ENCODE measurements at regions not wholly inside any gene's neighbourhood (a gene's known extent, or its start where the extent isn't known, plus 50 kb on each side); places are given as distances from the start of the nearest gene placed in this dataset.
A peak's percentile ranks its signal among the peaks of the same experiment; 100 is the strongest.

DNA sequence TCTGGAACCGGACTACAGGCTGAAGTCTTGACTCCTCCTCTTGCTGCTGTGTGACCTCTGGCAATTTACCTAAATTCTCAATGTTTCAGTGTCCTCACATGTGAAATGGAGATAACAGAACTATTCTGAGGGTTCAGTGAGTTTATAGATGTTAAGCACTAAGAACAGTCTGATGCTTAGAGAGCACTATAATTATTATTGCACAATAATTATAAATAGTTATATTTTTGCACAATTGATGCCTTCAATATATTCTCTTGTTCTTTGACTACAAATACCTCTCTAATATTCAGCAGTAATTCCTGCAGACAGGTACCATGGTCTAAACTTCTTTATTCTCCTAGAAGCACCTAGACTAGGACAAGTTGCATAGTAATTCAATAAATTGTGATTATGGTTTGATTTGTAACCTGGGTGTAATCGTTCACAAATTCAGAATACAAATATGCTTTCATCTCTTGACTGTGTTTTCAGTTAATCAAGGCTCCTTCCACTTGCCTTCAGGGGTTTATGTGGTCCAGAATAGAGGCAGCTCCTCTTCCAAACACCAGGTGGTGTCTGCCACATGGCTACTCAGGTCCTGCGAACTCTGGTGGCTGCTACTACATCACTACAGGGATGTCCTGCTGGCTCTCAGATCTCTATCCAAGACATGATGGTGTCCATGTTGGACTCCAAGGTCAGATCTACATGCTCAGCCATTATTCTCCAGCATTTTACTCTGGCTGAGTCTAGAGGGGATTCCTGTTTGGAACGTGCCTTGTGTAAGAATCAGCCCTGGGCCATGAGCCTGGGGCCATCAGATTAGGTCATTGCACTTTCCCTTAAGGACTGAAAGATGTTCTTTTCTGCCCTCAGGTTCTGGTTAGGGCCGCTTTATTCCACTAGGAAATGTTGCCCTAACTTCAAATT, 103.4 kb downstream of the QRFPR start:
- Histone ChIP-seq H3K9me3 (replicated peaks) (no peaks in the 10 kb centered on the region), H3K27ac (no peak overlapping the region), H3K4me1 (no peaks in the 10 kb centered on the region), H3K36me3 (no peaks in the 10 kb centered on the region), H3K4me3 (no peak overlapping the region), H3K27me3 (no peaks in the 10 kb centered on the region)
- DNase-seq, result peak; percentile 10 to 20

DNA sequence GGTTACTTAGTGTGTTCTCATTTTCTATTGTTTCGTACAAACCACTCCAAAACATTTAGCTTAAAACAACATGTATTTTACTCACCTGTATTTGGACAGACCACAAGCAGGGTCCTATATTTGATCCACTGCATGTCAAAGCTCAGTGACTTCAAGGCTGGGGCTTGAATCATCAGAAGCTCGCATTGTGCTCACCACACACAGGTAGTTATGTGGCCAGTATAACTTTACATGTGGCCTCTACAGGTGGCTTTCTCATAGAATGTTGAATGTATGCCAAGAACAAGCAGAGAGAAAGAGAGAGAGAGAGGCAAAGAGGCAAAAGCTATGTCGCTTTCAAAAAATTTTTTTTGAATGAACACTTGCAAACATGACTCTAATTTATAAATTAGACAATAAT, 107.6 kb downstream of the QRFPR start:
- Histone ChIP-seq H3K4me3 (no peak overlapping the region), H3K4me1 (no peaks in the 10 kb centered on the region), H3K9me3 (replicated peaks) (no peaks in the 10 kb centered on the region), H3K27ac (no peak overlapping the region), H3K27me3 (no peaks in the 10 kb centered on the region), H3K36me3 (no peaks in the 10 kb centered on the region)
- DNase-seq, result no peak

- H3K9me3 ChIP-seq (replicated peaks), result no peaks in the 10 kb centered on the region
- no peak for DNase-seq
- H3K4me3 ChIP-seq, result no peak overlapping the region
- no peaks in the 10 kb centered on the region for H3K4me1 ChIP-seq
- no peaks in the 10 kb centered on the region for H3K36me3 ChIP-seq
- no peak overlapping the region for H3K27ac ChIP-seq
- no peaks in the 10 kb centered on the region for H3K27me3 ChIP-seq
Observed at GRCh38 chr4:121272526-121272925, 108.3 kb downstream of the QRFPR start.

- no peaks in the 10 kb centered on the region for H3K27me3 ChIP-seq
- H3K4me3 ChIP-seq, result no peak overlapping the region
- no peaks in the 10 kb centered on the region for H3K36me3 ChIP-seq
- H3K9me3 ChIP-seq (replicated peaks), result no peaks in the 10 kb centered on the region
- H3K4me1 ChIP-seq, result no peaks in the 10 kb centered on the region
- no peak for DNase-seq
- H3K27ac ChIP-seq, result no peak overlapping the region
Observed at GRCh38 chr4:121270389-121270788, 106.3 kb upstream of the TNIP3 start.

GRCh38 chr4:121269001-121269400, 104.9 kb upstream of the TNIP3 start:
- no peaks in the 10 kb centered on the region for H3K4me1 ChIP-seq
- H3K27me3 ChIP-seq, result no peaks in the 10 kb centered on the region
- no peak overlapping the region for H3K27ac ChIP-seq
- H3K9me3 ChIP-seq (replicated peaks), result no peaks in the 10 kb centered on the region
- no peaks in the 10 kb centered on the region for H3K36me3 ChIP-seq
- H3K4me3 ChIP-seq, result no peak overlapping the region
- DNase-seq, result no peak

GRCh38 chr4:121266982-121267381, 102.9 kb upstream of the TNIP3 start:
- Histone ChIP-seq H3K4me3 (no peak overlapping the region), H3K27ac (no peak overlapping the region)
- no peak for DNase-seq

GRCh38 chr4:121256887-121257466, 92.9 kb upstream of the TNIP3 start:
- Histone ChIP-seq H3K9me3 (replicated peaks) (no peaks in the 10 kb centered on the region), H3K27ac (no peak overlapping the region), H3K4me3 (no peak overlapping the region)

More at GRCh38 chr4:121266982-121267381, 102.9 kb upstream of the TNIP3 start:
- Histone ChIP-seq H3K9me3 (replicated peaks) (no peaks in the 10 kb centered on the region), H3K27me3 (no peaks in the 10 kb centered on the region), H3K36me3 (no peaks in the 10 kb centered on the region), H3K4me1 (no peaks in the 10 kb centered on the region)

DNA sequence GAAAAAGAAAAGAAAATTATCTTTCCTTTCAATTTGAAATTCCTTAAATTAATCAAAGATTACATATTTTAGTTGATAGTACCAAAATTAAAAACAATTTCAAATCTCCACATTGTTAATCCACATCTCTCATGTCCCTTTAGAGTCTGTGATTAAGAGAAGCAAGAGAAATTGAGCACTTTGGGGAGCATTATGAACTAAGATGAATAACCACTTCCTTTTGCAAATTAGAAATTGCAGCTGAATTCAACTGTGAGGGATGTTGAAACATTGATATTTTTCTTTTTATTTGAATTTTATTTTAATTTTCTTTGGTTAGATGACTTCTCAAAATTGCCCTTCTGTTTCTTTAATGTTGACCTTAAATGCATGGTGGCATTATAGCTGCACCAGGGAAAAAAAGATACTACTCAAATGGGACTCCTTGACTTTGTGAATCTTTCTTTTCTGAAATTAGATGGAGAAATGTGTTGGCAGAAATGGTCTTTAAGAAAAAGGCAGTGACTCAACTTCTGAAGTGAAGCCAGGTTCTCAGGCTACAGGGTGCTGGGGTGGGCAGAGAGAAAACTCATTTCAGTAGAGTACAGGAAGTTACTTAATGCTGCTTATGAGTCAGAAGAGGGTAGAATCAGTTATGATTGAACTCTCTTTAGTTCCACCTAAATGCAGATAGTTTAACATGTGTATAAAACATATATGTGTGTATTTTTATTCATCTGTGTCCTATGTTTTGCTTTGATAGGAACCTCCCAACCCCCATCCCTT, 92.0 kb upstream of the TNIP3 start:
- DNase-seq, result no peak
- H3K36me3 ChIP-seq, result no peaks in the 10 kb centered on the region
- H3K27ac ChIP-seq, result no peak overlapping the region
- H3K4me1 ChIP-seq, result no peaks in the 10 kb centered on the region
- H3K9me3 ChIP-seq (replicated peaks), result no peaks in the 10 kb centered on the region
- no peak overlapping the region for H3K4me3 ChIP-seq
- H3K27me3 ChIP-seq, result no peaks in the 10 kb centered on the region

More at GRCh38 chr4:121256887-121257466, 92.9 kb upstream of the TNIP3 start:
- Histone ChIP-seq H3K36me3 (no peaks in the 10 kb centered on the region), H3K4me1 (no peaks in the 10 kb centered on the region), H3K27me3 (no peaks in the 10 kb centered on the region)
- no peak for DNase-seq

- no peaks in the 10 kb centered on the region for H3K36me3 ChIP-seq
- no peaks in the 10 kb centered on the region for H3K4me1 ChIP-seq
- H3K27ac ChIP-seq, result no peak overlapping the region
- H3K4me3 ChIP-seq, result no peak overlapping the region
- no peaks in the 10 kb centered on the region for H3K9me3 ChIP-seq (replicated peaks)
- DNase-seq, result no peak
- no peaks in the 10 kb centered on the region for H3K27me3 ChIP-seq
Observed at GRCh38 chr4:121253961-121254360, 89.8 kb upstream of the TNIP3 start.

- Histone ChIP-seq H3K27me3 (no peaks in the 10 kb centered on the region), H3K4me3 (no peak overlapping the region), H3K4me1 (no peaks in the 10 kb centered on the region), H3K36me3 (no peaks in the 10 kb centered on the region), H3K9me3 (replicated peaks) (no peaks in the 10 kb centered on the region), H3K27ac (no peak overlapping the region)
- peak; percentile 62 to 87 for DNase-seq
Observed at GRCh38 chr4:121252224-121252806, 88.2 kb upstream of the TNIP3 start.

DNA sequence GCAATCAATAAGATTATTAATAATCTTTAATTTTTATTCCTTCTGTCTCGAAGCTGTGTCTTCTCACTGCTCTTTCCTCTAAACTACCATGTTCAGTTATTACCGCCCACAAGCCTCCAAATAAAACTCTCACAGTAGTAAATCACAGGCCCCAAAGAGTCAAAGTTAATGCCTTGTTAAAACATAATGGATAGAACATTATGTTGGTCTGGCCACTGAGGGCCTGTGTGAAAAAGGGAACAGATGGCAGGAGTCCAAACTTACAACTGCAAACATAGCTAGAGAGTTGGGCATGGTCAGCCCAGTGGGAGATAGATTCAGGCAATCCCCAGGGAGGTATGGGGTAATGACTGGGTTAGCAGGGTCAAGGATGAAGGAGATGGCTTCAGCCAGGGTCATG, 84.6 kb upstream of the TNIP3 start:
- H3K4me1 ChIP-seq, result no peaks in the 10 kb centered on the region
- no peak overlapping the region for H3K4me3 ChIP-seq
- no peaks in the 10 kb centered on the region for H3K9me3 ChIP-seq (replicated peaks)
- H3K27me3 ChIP-seq, result no peaks in the 10 kb centered on the region
- DNase-seq, result no peak
- no peak overlapping the region for H3K27ac ChIP-seq
- H3K36me3 ChIP-seq, result no peaks in the 10 kb centered on the region

DNA sequence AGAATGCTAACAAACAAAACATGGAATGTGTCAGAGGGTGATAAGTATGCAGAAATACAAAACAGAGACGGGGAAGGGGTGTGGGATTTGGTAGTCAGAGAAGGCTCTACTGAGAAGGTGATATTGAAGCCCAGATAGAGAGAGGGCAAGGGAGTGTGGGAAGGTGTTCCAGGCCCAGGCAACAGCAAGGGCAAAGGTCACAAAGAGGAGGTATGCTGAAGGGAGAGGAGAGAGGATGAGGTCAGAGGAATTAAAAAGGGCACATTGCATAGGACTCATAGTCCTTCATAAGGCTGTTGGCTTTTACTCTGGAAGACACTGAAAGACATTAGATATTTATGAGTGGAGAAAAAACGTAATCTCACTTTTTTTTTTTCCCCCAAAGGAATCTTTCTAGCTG, 82.6 kb upstream of the TNIP3 start:
- Histone ChIP-seq H3K36me3 (no peaks in the 10 kb centered on the region), H3K4me3 (no peak overlapping the region), H3K4me1 (no peaks in the 10 kb centered on the region), H3K27me3 (no peaks in the 10 kb centered on the region), H3K27ac (no peak overlapping the region), H3K9me3 (replicated peaks) (no peaks in the 10 kb centered on the region)
- no peak for DNase-seq

GRCh38 chr4:121243485-121243884, 79.4 kb upstream of the TNIP3 start:
- DNase-seq, result no peak
- Histone ChIP-seq H3K4me1 (no peaks in the 10 kb centered on the region), H3K36me3 (no peaks in the 10 kb centered on the region), H3K27ac (no peak overlapping the region), H3K4me3 (no peak overlapping the region), H3K27me3 (no peaks in the 10 kb centered on the region), H3K9me3 (replicated peaks) (no peaks in the 10 kb centered on the region)

GRCh38 chr4:121242188-121242750, 78.1 kb upstream of the TNIP3 start:
- H3K4me1 ChIP-seq, result no peaks in the 10 kb centered on the region
- H3K27me3 ChIP-seq, result no peaks in the 10 kb centered on the region
- H3K9me3 ChIP-seq (replicated peaks), result no peaks in the 10 kb centered on the region
- H3K36me3 ChIP-seq, result no peaks in the 10 kb centered on the region
- H3K27ac ChIP-seq, result no peak overlapping the region
- H3K4me3 ChIP-seq, result no peak overlapping the region
- DNase-seq, result no peak
